ENCODE measurements at regions not wholly inside any gene's neighbourhood (a gene's known extent, or its start where the extent isn't known, plus 50 kb on each side); places are given as distances from the start of the nearest gene placed in this dataset.

GRCh38 chr5:168126606-168127005 is 164.8 kb upstream of the WWC1 start:
- H3K27ac ChIP-seq = no peak overlapping the region
- TF ChIP-seq CTCF (conservative IDR thresholded peaks at IDR 0.05) = no peak

GRCh38 chr5:168128111-168128510 is 163.3 kb upstream of the WWC1 start:
- TF ChIP-seq CTCF (conservative IDR thresholded peaks at IDR 0.05) = no peak

GRCh38 chr5:168128557-168128956 is 162.9 kb upstream of the WWC1 start:
- no peak for TF ChIP-seq CTCF (conservative IDR thresholded peaks at IDR 0.05)
- H3K27ac ChIP-seq = no peak overlapping the region

More at GRCh38 chr5:168128111-168128510, 163.3 kb upstream of the WWC1 start:
- H3K27ac ChIP-seq = no peak overlapping the region

GRCh38 chr5:168131519-168131918 is 159.9 kb upstream of the WWC1 start:
- TF ChIP-seq CTCF (conservative IDR thresholded peaks at IDR 0.05) = no peak
- H3K27ac ChIP-seq = no peak overlapping the region

GRCh38 chr5:168132241-168132641 is 159.2 kb upstream of the WWC1 start:
- H3K27ac ChIP-seq = no peak overlapping the region
- no peak for TF ChIP-seq CTCF (conservative IDR thresholded peaks at IDR 0.05)

GRCh38 chr5:168135897-168136296 is 155.5 kb upstream of the WWC1 start:
- no peak overlapping the region for H3K27ac ChIP-seq
- no peak for TF ChIP-seq CTCF (conservative IDR thresholded peaks at IDR 0.05)

GRCh38 chr5:168136340-168136739 is 155.1 kb upstream of the WWC1 start:
- TF ChIP-seq CTCF (conservative IDR thresholded peaks at IDR 0.05) = no peak
- H3K27ac ChIP-seq = no peak overlapping the region

GRCh38 chr5:168137265-168137664 is 154.2 kb upstream of the WWC1 start:
- H3K27ac ChIP-seq = no peak overlapping the region
- no peak for TF ChIP-seq CTCF (conservative IDR thresholded peaks at IDR 0.05)
